ENCODE measurements at regions not wholly inside any gene's neighbourhood (a gene's known extent, or its start where the extent isn't known, plus 50 kb on each side); places are given as distances from the start of the nearest gene placed in this dataset.

DNA sequence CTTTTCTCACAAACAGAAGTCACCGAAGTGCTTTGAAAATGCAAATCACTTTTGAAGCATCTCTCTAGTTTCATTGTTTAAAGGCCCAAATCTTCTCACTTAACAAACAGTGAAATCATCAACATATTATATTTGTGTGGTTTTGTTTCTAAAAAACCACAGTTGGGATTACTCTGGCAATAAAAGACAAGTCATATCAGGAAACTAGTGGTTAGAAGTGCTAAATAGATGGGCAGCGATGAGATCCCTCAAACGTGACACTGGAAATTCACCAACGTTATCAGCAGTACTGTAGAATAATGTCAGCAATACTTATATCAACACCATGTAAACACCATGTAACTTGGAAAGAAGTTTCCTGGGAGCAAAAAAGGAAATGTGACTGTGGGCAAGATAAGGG, 893.5 kb downstream of the SUCLG1 start:
- no peak for TF ChIP-seq POLR2AphosphoS5 (IDR thresholded peaks at IDR 0.05; ENCODE audit: low read depth, low read length)
- TF ChIP-seq, protein P1, sequence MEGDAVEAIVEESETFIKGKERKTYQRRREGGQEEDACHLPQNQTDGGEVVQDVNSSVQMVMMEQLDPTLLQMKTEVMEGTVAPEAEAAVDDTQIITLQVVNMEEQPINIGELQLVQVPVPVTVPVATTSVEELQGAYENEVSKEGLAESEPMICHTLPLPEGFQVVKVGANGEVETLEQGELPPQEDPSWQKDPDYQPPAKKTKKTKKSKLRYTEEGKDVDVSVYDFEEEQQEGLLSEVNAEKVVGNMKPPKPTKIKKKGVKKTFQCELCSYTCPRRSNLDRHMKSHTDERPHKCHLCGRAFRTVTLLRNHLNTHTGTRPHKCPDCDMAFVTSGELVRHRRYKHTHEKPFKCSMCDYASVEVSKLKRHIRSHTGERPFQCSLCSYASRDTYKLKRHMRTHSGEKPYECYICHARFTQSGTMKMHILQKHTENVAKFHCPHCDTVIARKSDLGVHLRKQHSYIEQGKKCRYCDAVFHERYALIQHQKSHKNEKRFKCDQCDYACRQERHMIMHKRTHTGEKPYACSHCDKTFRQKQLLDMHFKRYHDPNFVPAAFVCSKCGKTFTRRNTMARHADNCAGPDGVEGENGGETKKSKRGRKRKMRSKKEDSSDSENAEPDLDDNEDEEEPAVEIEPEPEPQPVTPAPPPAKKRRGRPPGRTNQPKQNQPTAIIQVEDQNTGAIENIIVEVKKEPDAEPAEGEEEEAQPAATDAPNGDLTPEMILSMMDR (IDR thresholded peaks at IDR 0.05) = no peak
- TF ChIP-seq, protein P2, sequence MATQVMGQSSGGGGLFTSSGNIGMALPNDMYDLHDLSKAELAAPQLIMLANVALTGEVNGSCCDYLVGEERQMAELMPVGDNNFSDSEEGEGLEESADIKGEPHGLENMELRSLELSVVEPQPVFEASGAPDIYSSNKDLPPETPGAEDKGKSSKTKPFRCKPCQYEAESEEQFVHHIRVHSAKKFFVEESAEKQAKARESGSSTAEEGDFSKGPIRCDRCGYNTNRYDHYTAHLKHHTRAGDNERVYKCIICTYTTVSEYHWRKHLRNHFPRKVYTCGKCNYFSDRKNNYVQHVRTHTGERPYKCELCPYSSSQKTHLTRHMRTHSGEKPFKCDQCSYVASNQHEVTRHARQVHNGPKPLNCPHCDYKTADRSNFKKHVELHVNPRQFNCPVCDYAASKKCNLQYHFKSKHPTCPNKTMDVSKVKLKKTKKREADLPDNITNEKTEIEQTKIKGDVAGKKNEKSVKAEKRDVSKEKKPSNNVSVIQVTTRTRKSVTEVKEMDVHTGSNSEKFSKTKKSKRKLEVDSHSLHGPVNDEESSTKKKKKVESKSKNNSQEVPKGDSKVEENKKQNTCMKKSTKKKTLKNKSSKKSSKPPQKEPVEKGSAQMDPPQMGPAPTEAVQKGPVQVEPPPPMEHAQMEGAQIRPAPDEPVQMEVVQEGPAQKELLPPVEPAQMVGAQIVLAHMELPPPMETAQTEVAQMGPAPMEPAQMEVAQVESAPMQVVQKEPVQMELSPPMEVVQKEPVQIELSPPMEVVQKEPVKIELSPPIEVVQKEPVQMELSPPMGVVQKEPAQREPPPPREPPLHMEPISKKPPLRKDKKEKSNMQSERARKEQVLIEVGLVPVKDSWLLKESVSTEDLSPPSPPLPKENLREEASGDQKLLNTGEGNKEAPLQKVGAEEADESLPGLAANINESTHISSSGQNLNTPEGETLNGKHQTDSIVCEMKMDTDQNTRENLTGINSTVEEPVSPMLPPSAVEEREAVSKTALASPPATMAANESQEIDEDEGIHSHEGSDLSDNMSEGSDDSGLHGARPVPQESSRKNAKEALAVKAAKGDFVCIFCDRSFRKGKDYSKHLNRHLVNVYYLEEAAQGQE (IDR thresholded peaks at IDR 0.05; ENCODE audit: insufficient read depth in 1 of 2, low read depth in 2 of 2, low read length in 1 of 2) = no peak

All from Panc1 (cell line).